Daoy (cell line): ENCODE measurements at regions not wholly inside any gene's neighbourhood (a gene's known extent, or its start where the extent isn't known, plus 50 kb on each side); places are given as distances from the start of the nearest gene placed in this dataset.

Experiments
- DNase-seq: peaks from one replicate; pipeline ENCODE4 v3.0.0-alpha.2; 2015; ENCODE audit warnings: low read depth

- DNase-seq: no peak
These were observed 621.7 kb downstream of the ZPLD1 start for GRCh38 chr3:103056542-103056941.

- DNase-seq: no peak
These were observed 622.2 kb downstream of the ZPLD1 start for GRCh38 chr3:103057003-103057402.

- DNase-seq: no peak
These were observed 622.7 kb downstream of the ZPLD1 start for GRCh38 chr3:103057487-103057886.

GRCh38 chr3:103059432-103059831 lies 624.6 kb downstream of the ZPLD1 start:
- DNase-seq: no peak

GRCh38 chr3:103060242-103060641 lies 625.4 kb downstream of the ZPLD1 start:
- DNase-seq: no peak

GRCh38 chr3:103067963-103068362 lies 633.1 kb downstream of the ZPLD1 start:
- DNase-seq: no peak

GRCh38 chr3:103075282-103075681 lies 640.5 kb downstream of the ZPLD1 start:
- DNase-seq: no peak

GRCh38 chr3:103077910-103078309 lies 643.1 kb downstream of the ZPLD1 start:
- no peak for DNase-seq

- no peak for DNase-seq
These were observed 647.7 kb downstream of the ZPLD1 start for GRCh38 chr3:103082501-103082900.

- DNase-seq: no peak
These were observed 649.2 kb downstream of the ZPLD1 start for GRCh38 chr3:103083848-103084631.

GRCh38 chr3:103085465-103085864 lies 650.6 kb downstream of the ZPLD1 start:
- DNase-seq: no peak

- DNase-seq: no peak
These were observed 654.9 kb downstream of the ZPLD1 start for GRCh38 chr3:103089758-103090157.

GRCh38 chr3:103105206-103105605 lies 670.4 kb downstream of the ZPLD1 start:
- DNase-seq: no peak

- DNase-seq: no peak
These were observed 677.5 kb downstream of the ZPLD1 start for GRCh38 chr3:103112273-103112672.

- no peak for DNase-seq
These were observed 691.3 kb downstream of the ZPLD1 start for GRCh38 chr3:103126115-103126514.

GRCh38 chr3:103127098-103127630 lies 692.3 kb downstream of the ZPLD1 start:
- DNase-seq: no peak

- DNase-seq: no peak
These were observed 692.9 kb downstream of the ZPLD1 start for GRCh38 chr3:103127737-103128136.

GRCh38 chr3:103134023-103134724 lies 699.4 kb downstream of the ZPLD1 start:
- DNase-seq: no peak

- no peak for DNase-seq
These were observed 701.8 kb downstream of the ZPLD1 start for GRCh38 chr3:103136621-103137020.

- no peak for DNase-seq
These were observed 703.0 kb downstream of the ZPLD1 start for GRCh38 chr3:103137830-103138229.

- DNase-seq: no peak
These were observed 723.4 kb downstream of the ZPLD1 start for GRCh38 chr3:103158183-103158582.

GRCh38 chr3:103166890-103167289 lies 732.1 kb downstream of the ZPLD1 start:
- DNase-seq: no peak

- DNase-seq: no peak
These were observed 733.0 kb downstream of the ZPLD1 start for GRCh38 chr3:103167850-103168249.
